Keratinocyte (primary cell): ENCODE measurements at regions not wholly inside any gene's neighbourhood (a gene's known extent, or its start where the extent isn't known, plus 50 kb on each side); places are given as distances from the start of the nearest gene placed in this dataset.

Source experiments
- DNase-seq: peaks from one replicate; pipeline ENCODE4 v3.0.0-alpha.2; 2011; ENCODE audit warnings: low read depth, missing footprints, low spot score
- FAIRE-seq: peaks from 2 replicates; lab custom pipeline; 2011; peaks lifted over from hg19 to GRCh38; lab: Jason Lieb, UNC
- H2AFZ ChIP-seq: 2 replicates; pipeline ENCODE4 v1.6.0; 2012; ENCODE audit warnings: low read length, control low read depth, inconsistent platforms; ENCODE audit not compliant: control insufficient read depth
- H3K27ac ChIP-seq: 2 replicates; pipeline ENCODE4 v1.5.1; 2011; ENCODE audit warnings: low read length; ENCODE audit not compliant: control insufficient read depth, insufficient read depth
- H3K27me3 ChIP-seq: 3 replicates; pipeline ENCODE4 v1.6.0; 2011; ENCODE audit warnings: low read length; ENCODE audit not compliant: control insufficient read depth, insufficient read depth; ENCODE audit errors: extremely low read depth
- H3K36me3 ChIP-seq, 2 experiments: 2 replicates in 1 of 2; 3 replicates in 1 of 2; pipeline ENCODE4 v1.5.1; 2011; ENCODE audit warnings: low read length in 2 of 2, mild to moderate bottlenecking in 1 of 2; ENCODE audit not compliant: control insufficient read depth in 2 of 2, insufficient read depth in 2 of 2; ENCODE audit errors: extremely low read depth in 1 of 2
- H3K4me1 ChIP-seq: 3 replicates; pipeline ENCODE4 v1.5.1; 2011; ENCODE audit warnings: low read length; ENCODE audit not compliant: control insufficient read depth, insufficient read depth; ENCODE audit errors: extremely low read depth
- H3K4me2 ChIP-seq: 3 replicates; pipeline ENCODE4 v1.6.0; 2011; ENCODE audit warnings: low read depth, low read length; ENCODE audit not compliant: control insufficient read depth, insufficient read depth; ENCODE audit errors: extremely low read depth
- H3K4me3 ChIP-seq, 3 experiments: fragments of 200-600 bp in 1 of 3; sonication (generic) in 1 of 3; 2 replicates in 2 of 3; 3 replicates in 1 of 3; pipeline ENCODE4 v1.5.1; 2011 to 2016; ENCODE audit warnings: low read length in 3 of 3, mild to moderate bottlenecking in 3 of 3, control low read depth in 2 of 3, inconsistent platforms in 1 of 3, low read depth in 1 of 3, mixed read lengths in 1 of 3, mixed run types in 1 of 3, moderate library complexity in 1 of 3; ENCODE audit not compliant: control insufficient read depth in 2 of 3, insufficient read depth in 2 of 3; ENCODE audit errors: extremely low read depth in 1 of 3
- H3K79me2 ChIP-seq: 2 replicates; pipeline ENCODE4 v1.6.0; 2012; ENCODE audit warnings: low read length; ENCODE audit not compliant: control insufficient read depth, insufficient read depth
- H3K9ac ChIP-seq: 3 replicates; pipeline ENCODE4 v1.6.0; 2011; ENCODE audit warnings: low read length; ENCODE audit not compliant: control insufficient read depth, insufficient read depth; ENCODE audit errors: extremely low read depth
- H3K9me1 ChIP-seq: 3 replicates; pipeline ENCODE4 v1.6.0; 2011; ENCODE audit warnings: low read length; ENCODE audit not compliant: control insufficient read depth, insufficient read depth; ENCODE audit errors: extremely low read depth
- H3K9me3 ChIP-seq: 2 replicates; pipeline ENCODE4 v1.5.1; 2012; ENCODE audit warnings: low read depth, low read length; ENCODE audit not compliant: control insufficient read depth
- H4K20me1 ChIP-seq: 3 replicates; pipeline ENCODE4 v1.6.0; 2011; ENCODE audit warnings: low read length; ENCODE audit not compliant: control insufficient read depth, insufficient read depth; ENCODE audit errors: extremely low read depth
- CTCF ChIP-seq, 3 experiments: IDR thresholded peaks in 1 of 3; conservative IDR thresholded peaks in 1 of 3; optimal IDR thresholded peaks in 1 of 3; 2 replicates in 2 of 3; 3 replicates in 1 of 3; pipeline versions ENCODE3 to v1.5.1; 2011; ENCODE audit warnings: low read length in 3 of 3, mild to moderate bottlenecking in 3 of 3, moderate library complexity in 2 of 3, control low read depth in 1 of 3, inconsistent platforms in 1 of 3; ENCODE audit not compliant: insufficient read depth in 2 of 3; ENCODE audit errors: extremely low read depth in 1 of 3
- EZH2 ChIP-seq: IDR thresholded peaks from one replicate; pipeline ENCODE4 v1.6.1; 2012; ENCODE audit warnings: inconsistent platforms, mild to moderate bottlenecking, low read length, moderate library complexity
- dilution Hi-C: fragments of 300-500 bp; cut with MboI; formaldehyde crosslinking; loops from one replicate; pipeline ENCODE4 v1.7.0; 2020; ENCODE audit warnings: low sequenced_read_pairs; ENCODE audit not compliant: extremely low pct_ligation_motif_present

- TF ChIP-seq EZH2 (no peak), CTCF (optimal IDR thresholded peaks at IDR 0.05 in 1 of 3, IDR thresholded peaks at IDR 0.05 in 1 of 3, conservative IDR thresholded peaks at IDR 0.05 in 1 of 3; ENCODE audit: extremely low read depth in 1 of 3, insufficient read depth in 2 of 3, low read length in 3 of 3) (no peak)
- FAIRE-seq (no peak), DNase-seq (no peak)
- Histone ChIP-seq H3K4me2 (no peak overlapping the region), H2AFZ (no peak overlapping the region), H3K9ac (no peak overlapping the region), H3K9me3 (no peaks in the 10 kb centered on the region), H3K27ac (no peak overlapping the region), H3K27me3 (peaks cover 11% of the 10 kb centered on the region), H3K4me3 (no peak overlapping the region), H3K36me3 (no peaks in the 10 kb centered on the region), H3K79me2 (no peaks in the 10 kb centered on the region), H3K9me1 (no peaks in the 10 kb centered on the region), H3K4me1 (peaks cover 4% of the 10 kb centered on the region), H4K20me1 (no peaks in the 10 kb centered on the region)
- dilution Hi-C loops, result no loop called here
Observed at GRCh38 chr1:5744341-5744740, 247.9 kb downstream of the NPHP4 start.

- Histone ChIP-seq H3K27ac (no peak overlapping the region), H3K27me3 (peaks cover 11% of the 10 kb centered on the region), H4K20me1 (no peaks in the 10 kb centered on the region), H3K4me1 (peaks cover 4% of the 10 kb centered on the region), H3K9ac (no peak overlapping the region), H2AFZ (no peak overlapping the region), H3K4me3 (no peak overlapping the region), H3K36me3 (no peaks in the 10 kb centered on the region), H3K79me2 (no peaks in the 10 kb centered on the region), H3K9me1 (no peaks in the 10 kb centered on the region), H3K9me3 (no peaks in the 10 kb centered on the region), H3K4me2 (no peak overlapping the region)
- no peak for TF ChIP-seq CTCF (optimal IDR thresholded peaks at IDR 0.05 in 1 of 3, IDR thresholded peaks at IDR 0.05 in 1 of 3, conservative IDR thresholded peaks at IDR 0.05 in 1 of 3; ENCODE audit: extremely low read depth in 1 of 3, insufficient read depth in 2 of 3, low read length in 3 of 3)
- TF ChIP-seq EZH2, result no peak
- no peak for FAIRE-seq
- DNase-seq, result no peak
- dilution Hi-C loops, result no loop called here
Observed at GRCh38 chr1:5743435-5744095, 248.7 kb downstream of the NPHP4 start.
